Neural cell (in vitro differentiated cells): ENCODE measurements at regions not wholly inside any gene's neighbourhood (a gene's known extent, or its start where the extent isn't known, plus 50 kb on each side); places are given as distances from the start of the nearest gene placed in this dataset.

Experiments
- H2AFZ ChIP-seq: fragments of 200-600, 300-800 bp; sonication (generic), shearing (Covaris generic); 2 replicates; pipeline ENCODE4 v1.6.0; 2014; ENCODE audit warnings: low read depth, mild to moderate bottlenecking, antibody characterized with exemption, low read length, moderate library complexity
- H3F3A ChIP-seq: fragments of 200-600 bp; shearing (Covaris generic); 2 replicates; pipeline ENCODE4 v1.6.1; 2016; ENCODE audit warnings: mild to moderate bottlenecking, moderate library complexity, mixed read lengths, antibody characterized with exemption, low read length; ENCODE audit not compliant: insufficient read depth, poor library complexity, severe bottlenecking
- H3K27ac ChIP-seq: fragments of 200-600, 300-800 bp; sonication (generic), shearing (Covaris generic); 2 replicates; pipeline ENCODE4 v1.5.1; 2014; ENCODE audit warnings: mild to moderate bottlenecking, low read length, moderate library complexity
- H3K27me3 ChIP-seq: fragments of 300-800, 200-600 bp; sonication (generic), shearing (Covaris generic); 2 replicates; pipeline ENCODE4 v1.6.0; 2014; ENCODE audit warnings: mild to moderate bottlenecking, low read depth, low read length, moderate library complexity; ENCODE audit not compliant: insufficient read depth
- H3K36me3 ChIP-seq: fragments of 300-800, 200-600 bp; sonication (generic), shearing (Covaris generic); 2 replicates; pipeline ENCODE4 v1.5.1; 2014; ENCODE audit warnings: mild to moderate bottlenecking, antibody characterized with exemption, low read length, moderate library complexity; ENCODE audit not compliant: insufficient read depth
- H3K4me2 ChIP-seq: fragments of 300-800, 200-600 bp; sonication (generic), shearing (Covaris generic); 2 replicates; pipeline ENCODE4 v1.6.0; 2014; ENCODE audit warnings: mild to moderate bottlenecking, low read length
- H3K4me3 ChIP-seq: fragments of 300-800, 200-600 bp; sonication (generic), shearing (Covaris generic); 2 replicates; pipeline ENCODE4 v1.5.1; 2014; ENCODE audit warnings: mild to moderate bottlenecking, low read length, moderate library complexity
- H3K79me2 ChIP-seq: fragments of 200-600 bp; shearing (Covaris generic); replicated peaks from 2 replicates; pipeline ENCODE4 v1.6.0; 2014; ENCODE audit warnings: mild to moderate bottlenecking, low read length, moderate library complexity; ENCODE audit not compliant: insufficient read depth
- H3K9ac ChIP-seq: fragments of 300-800, 200-600 bp; sonication (generic), shearing (Covaris generic); 2 replicates; pipeline ENCODE4 v1.6.1; 2016; ENCODE audit warnings: mild to moderate bottlenecking, low read length, mixed read lengths
- H3K9me2 ChIP-seq: fragments of 200-600 bp; shearing (Covaris generic); 2 replicates; pipeline ENCODE4 v1.6.1; 2016; ENCODE audit warnings: mild to moderate bottlenecking, low read length, mixed read lengths; ENCODE audit not compliant: insufficient read depth
- H3K9me3 ChIP-seq: fragments of 200-600, 300-800 bp; sonication (generic), shearing (Covaris generic); 2 replicates; pipeline ENCODE4 v1.6.1; 2016; ENCODE audit warnings: mild to moderate bottlenecking, mixed run types, low read length, moderate library complexity, mixed read lengths
- H4K20me1 ChIP-seq: fragments of 200-600 bp; shearing (Covaris generic); 2 replicates; pipeline ENCODE4 v1.6.1; 2016; ENCODE audit warnings: mild to moderate bottlenecking, mixed run types; ENCODE audit not compliant: insufficient read depth
- EP300 ChIP-seq: fragments of 450-650 bp; conservative IDR thresholded peaks from 2 replicates; pipeline ENCODE4 v1.6.1; 2014; ENCODE audit warnings: antibody characterized with exemption, mild to moderate bottlenecking, moderate library complexity; ENCODE audit not compliant: poor library complexity, severe bottlenecking
- EZH2 ChIP-seq: fragments of 200-600, 300-800 bp; shearing (Covaris generic), sonication (generic); IDR thresholded peaks from 2 replicates; pipeline ENCODE4 v1.6.1; 2014; ENCODE audit warnings: antibody characterized with exemption, low read length, borderline replicate concordance, mild to moderate bottlenecking; ENCODE audit not compliant: insufficient read depth, poor library complexity, severe bottlenecking
- MXI1 ChIP-seq: fragments of 450-650 bp; conservative IDR thresholded peaks from 2 replicates; pipeline ENCODE4 v1.6.1; 2014; ENCODE audit warnings: antibody characterized with exemption, mild to moderate bottlenecking; ENCODE audit not compliant: poor library complexity, severe bottlenecking
- POLR2AphosphoS5 ChIP-seq: IDR thresholded peaks from 2 replicates; pipeline ENCODE4 v1.6.1; 2012
- RAD21 ChIP-seq: fragments of 450-650 bp; conservative IDR thresholded peaks from 2 replicates; pipeline ENCODE4 v1.6.1; 2014; ENCODE audit warnings: antibody characterized with exemption, mild to moderate bottlenecking, moderate library complexity
- REST ChIP-seq: IDR thresholded peaks from 2 replicates; pipeline ENCODE4 v1.6.1; 2012; ENCODE audit warnings: borderline replicate concordance
- SMC3 ChIP-seq: fragments of 450-650 bp; conservative IDR thresholded peaks from 2 replicates; pipeline ENCODE4 v1.6.1; 2014; ENCODE audit warnings: antibody characterized with exemption, mild to moderate bottlenecking, moderate library complexity; ENCODE audit not compliant: poor library complexity
- TAF1 ChIP-seq: IDR thresholded peaks from 2 replicates; pipeline ENCODE4 v1.6.1; 2012; ENCODE audit warnings: low read depth
- TF ChIP-seq, protein P1 (sequence below): fragments of 450-650 bp; IDR thresholded peaks from 2 replicates; pipeline ENCODE4 v1.5.1; 2014; ENCODE audit warnings: antibody characterized with exemption, mild to moderate bottlenecking, moderate library complexity; ENCODE audit not compliant: poor library complexity, severe bottlenecking

DNA sequence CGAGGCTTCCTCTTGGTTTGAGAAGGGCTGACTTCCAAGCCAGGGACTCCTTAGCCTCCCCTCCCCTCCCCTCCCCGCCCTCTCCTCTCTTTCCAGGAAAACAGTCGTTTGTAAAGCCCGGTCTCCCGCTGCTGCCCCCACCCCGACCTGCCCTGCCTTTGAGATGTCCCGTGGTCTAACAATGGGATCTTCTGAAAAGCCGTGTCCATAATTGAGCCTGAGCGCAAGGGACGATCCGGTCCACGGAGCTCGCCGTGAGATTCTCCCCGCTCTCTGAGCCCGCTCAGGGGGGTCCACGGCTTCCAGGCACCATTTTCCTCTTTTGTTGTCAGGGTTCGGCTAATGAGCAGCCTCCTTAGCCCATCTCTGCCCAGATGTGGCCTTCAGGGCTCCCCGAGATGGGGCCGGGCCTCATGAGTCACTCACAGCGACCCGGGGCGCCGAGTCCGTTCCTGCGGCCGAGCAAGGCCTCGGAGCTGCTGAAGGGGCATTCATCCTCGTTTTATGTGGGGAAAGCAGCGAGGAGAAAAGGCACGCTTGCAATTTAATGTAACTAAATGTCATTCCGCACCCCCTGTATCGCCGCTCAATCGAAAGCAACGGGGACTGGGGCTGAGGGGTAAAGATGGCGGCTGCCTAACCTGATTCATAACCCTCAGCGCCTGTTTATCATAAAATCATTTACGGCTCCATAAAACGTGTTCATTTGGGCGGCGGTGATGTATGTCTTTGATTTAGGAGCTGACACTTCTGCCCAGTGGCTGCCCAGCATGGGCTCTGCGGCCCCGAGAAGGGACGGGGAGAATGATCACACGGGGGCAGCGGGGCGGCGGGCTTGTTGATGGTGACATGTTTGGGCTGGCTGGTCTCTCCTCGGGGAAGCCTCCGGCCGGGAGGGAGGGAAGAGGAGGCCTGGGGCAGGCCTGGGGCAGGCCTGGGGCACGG lies 232.6 kb upstream of the C1orf174 start:
- TF ChIP-seq TAF1 (no peak), EP300 (no peak), EZH2 (no peak), MXI1 (no peak), SMC3 (no peak), REST (no peak), RAD21 (no peak), POLR2AphosphoS5 (no peak)
- TF ChIP-seq, protein P1, sequence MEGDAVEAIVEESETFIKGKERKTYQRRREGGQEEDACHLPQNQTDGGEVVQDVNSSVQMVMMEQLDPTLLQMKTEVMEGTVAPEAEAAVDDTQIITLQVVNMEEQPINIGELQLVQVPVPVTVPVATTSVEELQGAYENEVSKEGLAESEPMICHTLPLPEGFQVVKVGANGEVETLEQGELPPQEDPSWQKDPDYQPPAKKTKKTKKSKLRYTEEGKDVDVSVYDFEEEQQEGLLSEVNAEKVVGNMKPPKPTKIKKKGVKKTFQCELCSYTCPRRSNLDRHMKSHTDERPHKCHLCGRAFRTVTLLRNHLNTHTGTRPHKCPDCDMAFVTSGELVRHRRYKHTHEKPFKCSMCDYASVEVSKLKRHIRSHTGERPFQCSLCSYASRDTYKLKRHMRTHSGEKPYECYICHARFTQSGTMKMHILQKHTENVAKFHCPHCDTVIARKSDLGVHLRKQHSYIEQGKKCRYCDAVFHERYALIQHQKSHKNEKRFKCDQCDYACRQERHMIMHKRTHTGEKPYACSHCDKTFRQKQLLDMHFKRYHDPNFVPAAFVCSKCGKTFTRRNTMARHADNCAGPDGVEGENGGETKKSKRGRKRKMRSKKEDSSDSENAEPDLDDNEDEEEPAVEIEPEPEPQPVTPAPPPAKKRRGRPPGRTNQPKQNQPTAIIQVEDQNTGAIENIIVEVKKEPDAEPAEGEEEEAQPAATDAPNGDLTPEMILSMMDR = no peak
- Histone ChIP-seq H3K79me2 (no peaks in the 10 kb centered on the region), H4K20me1 (no peaks in the 10 kb centered on the region), H3F3A (no peaks in the 10 kb centered on the region), H3K4me3 (no peak overlapping the region), H3K27me3 (no peaks in the 10 kb centered on the region), H3K4me2 (no peak overlapping the region), H3K9me2 (no peaks in the 10 kb centered on the region), H3K36me3 (no peaks in the 10 kb centered on the region), H2AFZ (no peak overlapping the region), H3K9ac (no peak overlapping the region), H3K9me3 (no peaks in the 10 kb centered on the region), H3K27ac (no peak overlapping the region)

- Histone ChIP-seq H2AFZ (no peak overlapping the region), H3F3A (no peaks in the 10 kb centered on the region)
These were observed 233.3 kb upstream of the C1orf174 start for GRCh38 chr1:4133297-4133938.

More at GRCh38 chr1:4133297-4133938, 233.3 kb upstream of the C1orf174 start:
- Histone ChIP-seq H3K9me3 (no peaks in the 10 kb centered on the region), H3K4me3 (no peak overlapping the region), H4K20me1 (no peaks in the 10 kb centered on the region), H3K27ac (no peak overlapping the region), H3K9ac (no peak overlapping the region), H3K9me2 (no peaks in the 10 kb centered on the region), H3K4me2 (no peak overlapping the region), H3K27me3 (no peaks in the 10 kb centered on the region), H3K36me3 (no peaks in the 10 kb centered on the region), H3K79me2 (no peaks in the 10 kb centered on the region)
- TF ChIP-seq REST (no peak), EP300 (no peak)
